ENCODE measurements at regions not wholly inside any gene's neighbourhood (a gene's known extent, or its start where the extent isn't known, plus 50 kb on each side); places are given as distances from the start of the nearest gene placed in this dataset.
A peak's percentile ranks its signal among the peaks of the same experiment; 100 is the strongest.

DNA sequence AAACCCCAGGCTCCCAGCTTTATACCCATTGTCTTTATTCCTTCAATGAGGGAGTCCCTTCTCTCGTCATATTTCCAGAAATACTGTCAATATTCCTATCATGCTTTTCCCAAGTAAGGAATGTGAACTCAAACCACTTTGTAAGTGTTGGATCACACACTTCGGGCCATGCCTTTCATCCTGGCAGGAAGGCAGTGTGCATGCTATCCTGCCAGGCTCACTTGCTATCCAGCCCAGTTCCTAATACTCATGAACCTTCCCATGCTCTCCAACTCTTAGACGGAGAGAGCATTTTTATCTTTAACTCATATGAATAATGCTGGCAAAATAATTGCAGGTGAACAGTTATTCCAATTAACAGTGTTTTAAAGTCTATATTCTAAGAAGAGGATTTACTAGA lies 639.9 kb upstream of the ACO1 start:
- FAIRE-seq (no peak), DNase-seq (ENCODE audit: low read depth, low spot score) (no peak)
- H3K9me1 ChIP-seq (replicated peaks; ENCODE audit: control insufficient read depth, extremely low read depth, insufficient read depth, low read length): no peaks in the 10 kb centered on the region
- no peak overlapping the region for H2AFZ ChIP-seq (ENCODE audit: low read depth, low read length)
- peaks cover 2% of the 10 kb centered on the region for H3K4me1 ChIP-seq (ENCODE audit: control insufficient read depth, extremely low read depth, insufficient read depth, low read length)
- H3K36me3 ChIP-seq (ENCODE audit: control insufficient read depth in 2 of 2, extremely low read depth in 1 of 2, insufficient read depth in 2 of 2, low read length in 2 of 2): no peaks in the 10 kb centered on the region
- intact Hi-C loops (cut with micrococcal nuclease) (no loop called here), dilution Hi-C loops (cut with MboI; ENCODE audit: extremely low pct_ligation_motif_present, low sequenced_read_pairs) (no loop called here)
- CTCF ChIA-PET: no interaction called here
- no peak overlapping the region for H3K4me2 ChIP-seq (ENCODE audit: insufficient read depth, low read length)
- TF ChIP-seq, protein P1, sequence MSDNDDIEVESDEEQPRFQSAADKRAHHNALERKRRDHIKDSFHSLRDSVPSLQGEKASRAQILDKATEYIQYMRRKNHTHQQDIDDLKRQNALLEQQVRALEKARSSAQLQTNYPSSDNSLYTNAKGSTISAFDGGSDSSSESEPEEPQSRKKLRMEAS (IDR thresholded peaks at IDR 0.05; ENCODE audit: insufficient read depth, insufficient read length): no peak
- no peaks in the 10 kb centered on the region for H3K9me3 ChIP-seq (replicated peaks; ENCODE audit: control insufficient read depth, insufficient read depth, low read length)
- no TSS peak for BruUV-seq (replicated peaks)
- no peaks in the 10 kb centered on the region for H4K20me1 ChIP-seq (replicated peaks; ENCODE audit: control insufficient read depth, extremely low read depth, insufficient read depth, low read length)
- H3K27ac ChIP-seq (ENCODE audit: insufficient read depth, low read depth, low read length): no peak overlapping the region
- no peaks in the 10 kb centered on the region for H3K79me2 ChIP-seq (ENCODE audit: control insufficient read depth, insufficient read depth, low read length)
- H3K27me3 ChIP-seq (ENCODE audit: control insufficient read depth in 2 of 2, insufficient read depth in 2 of 2, low read length in 2 of 2): no peaks in the 10 kb centered on the region
- no peak overlapping the region for H3K4me3 ChIP-seq (replicated peaks in 1 of 3; ENCODE audit: insufficient read depth in 1 of 3, low read depth in 1 of 3, low read length in 3 of 3)
- POLR2A ChIA-PET: no interaction called here
- H3K9ac ChIP-seq (replicated peaks; ENCODE audit: extremely low read depth, insufficient read depth, low read length): no peak overlapping the region

DNA sequence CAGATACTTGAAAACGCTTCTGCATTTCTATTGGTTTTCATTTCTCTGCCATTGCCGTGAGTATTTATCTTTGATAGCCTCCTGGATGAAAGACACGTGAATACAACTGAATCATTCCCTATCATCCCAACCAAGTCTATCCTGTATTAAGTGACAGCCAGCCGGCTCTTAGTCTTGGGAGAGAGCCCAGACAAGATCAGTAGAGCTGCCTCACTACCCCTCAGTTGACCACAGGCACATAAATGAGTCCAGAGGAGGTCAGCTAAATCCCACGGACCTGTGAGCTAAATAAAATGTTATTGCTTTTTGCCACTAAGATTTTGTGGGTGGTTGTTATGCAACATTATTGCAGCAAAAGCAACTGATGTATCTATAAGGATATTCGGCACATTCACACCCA lies 639.0 kb upstream of the ACO1 start:
- DNase-seq (ENCODE audit: low read depth, low spot score) (peak; percentile 46), FAIRE-seq (no peak)
- H3K4me2 ChIP-seq (ENCODE audit: insufficient read depth, low read length): no peak overlapping the region
- dilution Hi-C loops (cut with MboI; ENCODE audit: extremely low pct_ligation_motif_present, low sequenced_read_pairs): no loop called here
- no peak overlapping the region for H2AFZ ChIP-seq (ENCODE audit: low read depth, low read length)
- POLR2A ChIA-PET: no interaction called here
- no peaks in the 10 kb centered on the region for H3K27me3 ChIP-seq (ENCODE audit: control insufficient read depth in 2 of 2, insufficient read depth in 2 of 2, low read length in 2 of 2)
- H3K4me1 ChIP-seq (ENCODE audit: control insufficient read depth, extremely low read depth, insufficient read depth, low read length): peaks cover 2% of the 10 kb centered on the region
- TF ChIP-seq POLR2AphosphoS5 (IDR thresholded peaks at IDR 0.05; ENCODE audit: insufficient read depth, low read depth, low read length) (no peak), JUN (IDR thresholded peaks at IDR 0.05; ENCODE audit: borderline replicate concordance, insufficient read depth, insufficient read length, low read depth) (no peak), MYC (IDR thresholded peaks at IDR 0.05; ENCODE audit: low read depth, low read length) (no peak), POLR2A (IDR thresholded peaks at IDR 0.05; ENCODE audit: low read depth, low read length) (no peak)
- TF ChIP-seq, protein P1 (IDR thresholded peaks at IDR 0.05; ENCODE audit: insufficient read depth, insufficient read length): no peak
- intact Hi-C loops (cut with micrococcal nuclease): no loop called here
- H3K79me2 ChIP-seq (ENCODE audit: control insufficient read depth, insufficient read depth, low read length): no peaks in the 10 kb centered on the region
- no peaks in the 10 kb centered on the region for H3K9me3 ChIP-seq (replicated peaks; ENCODE audit: control insufficient read depth, insufficient read depth, low read length)
- CTCF ChIA-PET: interaction anchor here (0.7 to 1.7 kb wide), 2 partner anchors 11 to 100 kb away, joined by 3 to 5 read pairs; no protein-coding TSS in a partner anchor
- BruUV-seq (replicated peaks): no TSS peak
- no peaks in the 10 kb centered on the region for H4K20me1 ChIP-seq (replicated peaks; ENCODE audit: control insufficient read depth, extremely low read depth, insufficient read depth, low read length)
- H3K27ac ChIP-seq (ENCODE audit: insufficient read depth, low read depth, low read length): no peak overlapping the region
- no peaks in the 10 kb centered on the region for H3K9me1 ChIP-seq (replicated peaks; ENCODE audit: control insufficient read depth, extremely low read depth, insufficient read depth, low read length)
- H3K9ac ChIP-seq (replicated peaks; ENCODE audit: extremely low read depth, insufficient read depth, low read length): no peak overlapping the region
- H3K36me3 ChIP-seq (ENCODE audit: control insufficient read depth in 2 of 2, extremely low read depth in 1 of 2, insufficient read depth in 2 of 2, low read length in 2 of 2): no peaks in the 10 kb centered on the region
- H3K4me3 ChIP-seq (replicated peaks in 1 of 3; ENCODE audit: insufficient read depth in 1 of 3, low read depth in 1 of 3, low read length in 3 of 3): no peak overlapping the region
